Activated T-cell treated with anti-CD3 and anti-CD28 coated beads for 24 hours (primary cell): ENCODE measurements at regions not wholly inside any gene's neighbourhood (a gene's known extent, or its start where the extent isn't known, plus 50 kb on each side); places are given as distances from the start of the nearest gene placed in this dataset.

Source experiments
- DNase-seq: peaks from one replicate; pipeline ENCODE4 v3.0.0-alpha.2; 2020; ENCODE audit warnings: low read depth

DNA sequence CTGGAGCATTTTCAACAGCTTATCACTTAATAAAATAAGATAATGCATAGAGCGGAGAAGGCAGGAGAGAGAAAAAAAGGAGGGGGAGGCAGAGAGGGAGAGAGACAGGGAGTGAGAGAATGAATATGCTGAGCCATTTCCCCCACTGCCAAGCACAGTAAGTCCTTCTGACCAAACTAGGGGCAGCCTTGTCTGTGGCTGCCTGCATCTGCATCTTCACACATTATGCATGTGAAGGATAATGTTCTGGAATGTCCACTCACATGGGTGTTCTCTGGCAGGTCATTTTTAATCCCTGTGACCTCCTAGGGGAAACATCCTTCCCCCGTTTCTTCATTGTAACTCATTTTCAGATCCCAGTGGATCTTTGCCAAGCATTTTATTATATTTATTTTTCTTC, 269.3 kb downstream of the FOXA2 start:
- no peak for DNase-seq

DNA sequence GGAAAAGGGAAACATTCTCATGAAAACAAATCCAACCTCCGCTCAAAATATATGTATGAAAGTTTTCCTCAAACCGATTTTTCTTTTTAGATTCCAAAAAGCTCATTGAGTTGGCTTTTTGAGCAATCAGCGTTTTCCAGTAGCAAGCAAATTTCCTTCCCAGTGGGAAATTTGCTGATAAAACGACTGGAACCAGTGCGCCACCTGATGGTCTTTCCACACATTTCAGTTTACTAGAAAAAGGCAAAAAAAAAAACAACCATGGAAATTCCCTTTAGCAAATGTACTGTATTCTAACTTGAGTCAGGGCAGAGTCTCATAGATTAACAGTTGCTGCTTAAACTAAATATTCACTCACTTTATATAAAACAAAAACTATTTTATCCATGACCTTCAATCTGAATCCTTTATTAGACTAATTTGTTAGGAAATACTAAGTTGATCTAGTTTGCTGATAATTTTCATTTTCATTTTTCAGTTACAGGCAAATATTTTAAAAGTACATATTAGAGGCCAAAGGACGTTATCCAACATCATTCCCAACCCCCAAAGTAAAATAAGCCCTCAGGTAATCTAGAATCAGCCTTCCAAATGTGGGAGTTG, 271.5 kb downstream of the FOXA2 start:
- no peak for DNase-seq

DNA sequence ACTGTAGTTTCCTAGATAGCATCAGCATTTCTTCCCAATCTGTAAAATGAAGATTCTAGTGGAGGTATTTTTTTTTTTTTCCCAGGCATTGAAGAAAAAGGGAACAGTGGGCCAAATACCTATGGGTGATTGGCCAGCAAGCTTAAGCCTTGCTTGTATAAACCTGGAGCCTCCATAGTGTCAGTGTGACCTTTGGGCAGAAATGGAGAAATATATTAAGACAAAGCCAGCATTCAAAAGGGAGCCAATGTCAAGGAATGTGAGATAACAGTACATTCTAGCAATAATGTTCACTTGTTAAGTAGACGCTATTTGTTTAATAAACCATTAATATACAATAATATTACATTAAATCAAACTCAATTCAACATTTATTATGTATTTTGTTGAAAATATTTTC, 275.4 kb downstream of the FOXA2 start:
- DNase-seq, result no peak

DNA sequence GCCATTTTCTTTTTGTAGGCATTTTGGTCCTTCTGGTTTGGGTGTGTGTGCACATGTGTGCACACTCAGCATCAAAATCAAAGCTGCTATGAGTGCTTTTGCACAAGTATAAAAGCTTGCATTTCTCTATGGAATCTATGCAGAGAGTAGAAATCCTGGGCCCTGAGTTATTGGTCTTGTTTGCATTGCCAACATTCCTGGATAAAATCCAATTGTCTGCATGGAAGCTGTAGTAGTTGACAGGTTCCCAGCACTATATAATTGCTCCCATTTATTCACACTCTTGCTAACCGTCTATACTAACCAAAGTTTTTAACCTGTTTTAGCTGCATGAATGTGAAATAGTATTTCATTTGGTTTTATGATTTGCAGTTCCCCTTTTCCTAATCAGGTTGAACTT, 277.0 kb downstream of the FOXA2 start:
- DNase-seq, result no peak

DNA sequence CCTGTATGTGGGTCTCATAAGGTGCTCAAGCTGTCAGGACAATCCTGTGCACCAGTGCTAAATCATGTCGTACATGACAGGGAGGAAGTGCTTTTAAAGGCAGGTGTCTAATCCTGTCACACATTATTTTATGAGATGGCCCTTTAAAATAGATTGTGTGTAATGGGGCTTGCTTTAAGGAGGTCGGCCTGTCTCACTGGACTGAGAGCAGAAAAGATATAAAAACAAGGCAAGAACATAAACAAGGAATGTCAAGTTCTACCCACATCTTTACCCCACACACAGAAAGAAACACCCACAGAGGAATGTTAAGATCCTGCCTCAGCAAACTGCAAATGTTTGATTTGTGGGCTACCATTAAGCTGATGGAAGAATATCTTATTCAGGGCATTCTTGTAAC, 279.0 kb downstream of the FOXA2 start:
- no peak for DNase-seq

DNA sequence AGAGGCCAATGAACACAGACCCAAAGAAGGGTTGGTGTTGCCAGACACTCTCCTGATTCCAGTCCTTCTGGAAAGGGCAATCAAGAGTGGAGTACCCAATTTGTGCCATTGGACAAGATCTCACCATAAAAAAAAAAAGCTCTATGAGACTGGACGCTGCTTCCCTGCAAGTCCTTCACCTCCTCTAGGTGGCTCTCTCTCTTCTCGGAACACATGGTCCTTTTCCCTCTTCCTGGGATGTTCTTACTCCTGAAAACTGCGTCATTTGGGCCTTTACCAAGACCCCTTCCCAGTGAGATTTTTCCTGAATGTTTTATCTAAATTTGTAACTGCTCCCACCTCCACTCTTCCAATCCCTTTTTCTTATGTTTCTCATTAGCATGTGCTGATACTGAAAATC, 280.8 kb downstream of the FOXA2 start:
- no peak for DNase-seq

DNA sequence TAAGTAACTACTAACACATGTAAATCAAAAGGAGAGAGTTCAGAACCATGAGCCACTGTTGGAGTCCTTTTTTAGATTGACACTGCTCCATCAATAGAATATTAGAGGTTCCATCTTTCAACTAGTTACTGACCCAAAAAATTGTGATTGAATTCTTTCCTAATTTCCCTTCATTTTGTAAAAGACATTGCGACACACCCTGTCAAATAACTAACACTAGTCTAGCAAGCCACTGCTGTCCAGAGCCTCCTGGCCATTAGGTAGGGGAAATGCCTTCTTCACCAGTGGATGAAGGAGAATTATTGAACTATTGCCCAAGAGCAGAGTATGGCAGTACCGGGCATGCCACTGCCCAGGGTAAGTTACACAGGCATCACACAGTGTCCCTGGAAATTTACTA, 282.3 kb downstream of the FOXA2 start:
- no peak for DNase-seq

DNA sequence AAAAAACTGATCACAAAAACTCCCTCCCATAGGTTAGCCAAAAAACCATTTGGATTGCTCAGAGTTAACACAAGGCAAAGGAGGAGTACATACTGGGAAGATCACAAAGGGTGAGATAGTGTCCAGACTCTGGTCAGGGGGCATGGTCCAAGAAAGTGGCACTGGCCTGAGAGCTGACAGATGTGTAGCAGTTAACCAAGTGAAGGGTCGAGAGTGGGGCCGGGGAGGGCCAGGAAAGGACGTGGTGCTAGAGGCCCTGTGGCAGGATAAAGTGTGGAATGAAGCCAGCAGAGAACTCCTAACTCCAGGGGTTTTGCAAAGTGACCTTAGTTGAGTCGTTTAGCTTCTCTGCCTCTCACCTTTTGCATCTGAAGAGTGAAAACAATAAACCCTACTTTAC, 290.5 kb downstream of the FOXA2 start:
- DNase-seq, result no peak

DNA sequence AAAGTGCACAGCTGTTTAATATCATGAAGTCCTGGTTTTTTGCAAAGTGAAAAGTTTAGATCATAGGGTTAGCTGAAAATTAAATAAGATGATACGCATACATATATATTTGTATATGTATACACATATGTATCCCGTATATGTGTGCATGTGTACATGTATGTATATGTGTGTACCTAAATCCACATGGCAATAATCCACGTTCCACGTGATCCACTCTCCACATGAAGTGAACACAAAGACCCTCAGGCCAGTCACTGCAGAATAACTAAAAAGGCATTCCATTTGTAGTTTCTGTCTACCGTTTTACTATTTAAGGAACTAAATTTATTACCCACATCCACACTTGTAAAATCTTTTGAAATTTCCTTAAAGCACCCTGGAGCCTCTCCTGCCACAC, 294.9 kb downstream of the FOXA2 start:
- DNase-seq, result no peak

DNA sequence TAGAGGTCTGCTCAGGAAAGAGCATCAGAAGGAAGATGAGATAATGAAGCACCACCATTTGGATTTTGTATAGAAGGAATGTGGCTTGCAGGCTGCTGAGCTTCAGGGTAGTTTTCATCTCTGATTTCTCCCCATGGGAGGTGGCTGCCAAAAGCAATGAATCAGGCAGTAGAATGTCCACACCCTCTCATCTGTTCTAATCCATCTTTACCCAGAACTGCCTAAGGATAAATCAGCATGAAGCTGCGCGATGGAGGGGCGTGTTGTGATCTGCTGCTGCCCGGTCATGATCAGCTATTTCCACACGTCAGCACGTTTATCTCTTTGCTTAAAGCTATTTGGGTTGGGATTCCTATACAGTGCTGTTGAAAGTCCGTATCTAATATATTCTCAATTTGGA, 295.4 kb downstream of the FOXA2 start:
- DNase-seq, result no peak

DNA sequence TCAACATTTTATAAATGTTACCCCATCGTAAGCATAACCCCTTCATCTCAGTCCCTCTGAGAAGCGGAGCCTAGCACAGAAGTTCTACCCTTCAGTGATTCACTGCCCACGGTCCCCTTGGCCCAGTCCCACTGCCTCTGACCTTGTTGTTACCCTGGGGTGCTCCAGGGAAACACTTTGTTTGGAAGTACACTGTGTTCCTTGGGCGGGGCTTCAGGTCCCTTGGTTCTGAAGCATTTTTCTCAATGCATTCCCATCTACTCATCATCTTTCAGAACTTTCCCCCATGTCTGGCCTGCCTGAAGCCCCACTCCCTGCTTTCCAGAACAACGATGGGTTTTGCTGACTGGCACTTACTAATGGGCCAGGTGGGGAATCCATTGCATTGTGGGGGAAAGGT, 296.2 kb downstream of the FOXA2 start:
- DNase-seq, result no peak

DNA sequence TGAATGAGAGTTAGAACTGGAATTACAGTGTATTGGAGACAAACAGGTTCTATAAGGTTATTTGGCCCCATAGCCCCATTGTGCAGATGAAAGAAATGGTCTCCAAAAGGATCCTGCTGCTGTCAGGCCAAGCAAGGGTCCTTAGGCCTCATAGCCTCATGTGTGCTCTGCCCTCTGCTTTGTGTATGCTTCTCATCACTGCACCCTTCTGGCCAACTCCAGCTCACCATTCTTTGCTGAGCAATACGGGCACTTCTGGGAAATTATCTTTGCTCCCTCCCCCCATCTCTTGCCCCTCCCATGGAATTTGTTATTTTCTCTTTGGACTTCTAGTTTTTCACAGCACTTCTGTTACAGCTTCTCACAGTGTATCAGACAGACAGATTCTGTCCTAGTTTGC, 298.8 kb downstream of the FOXA2 start:
- DNase-seq, result no peak

DNA sequence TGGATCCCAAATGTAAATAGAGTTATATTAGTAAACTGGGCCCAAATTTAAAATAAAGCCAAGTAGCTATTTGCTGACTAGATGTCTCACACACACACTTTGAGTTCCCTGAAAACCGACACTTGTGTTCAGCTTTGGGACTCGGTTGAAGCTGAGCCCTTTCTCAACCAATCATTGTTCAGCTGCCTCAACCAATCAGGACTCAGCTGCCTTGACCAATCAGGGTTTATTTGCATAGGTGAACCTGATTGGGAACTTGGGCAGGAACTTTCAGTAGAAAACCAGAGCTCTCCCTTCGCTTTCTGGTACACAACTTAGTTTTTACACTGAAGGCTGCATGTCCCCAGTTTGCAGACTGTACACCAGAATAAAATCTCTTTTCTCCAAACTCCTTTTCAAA, 301.7 kb downstream of the FOXA2 start:
- DNase-seq, result no peak

DNA sequence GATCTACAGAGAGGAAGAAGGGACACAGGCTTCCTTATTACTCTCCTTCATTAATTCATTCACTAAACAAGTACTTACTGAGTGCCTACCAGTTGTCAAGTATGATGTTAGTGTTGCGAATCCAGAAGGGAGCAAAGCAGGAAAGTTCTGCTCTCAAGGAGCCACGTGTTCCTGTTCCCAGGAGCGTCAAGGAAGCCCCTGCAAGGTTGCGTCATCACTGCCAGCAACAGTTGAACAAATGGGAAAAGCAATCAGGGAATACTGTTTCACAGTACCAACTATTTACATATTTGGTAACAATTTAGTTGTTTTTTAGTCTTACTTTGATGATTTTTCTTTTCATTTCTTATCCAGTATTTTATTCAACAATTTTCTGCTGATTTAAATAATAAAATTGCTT, 310.0 kb downstream of the FOXA2 start:
- DNase-seq, result no peak

DNA sequence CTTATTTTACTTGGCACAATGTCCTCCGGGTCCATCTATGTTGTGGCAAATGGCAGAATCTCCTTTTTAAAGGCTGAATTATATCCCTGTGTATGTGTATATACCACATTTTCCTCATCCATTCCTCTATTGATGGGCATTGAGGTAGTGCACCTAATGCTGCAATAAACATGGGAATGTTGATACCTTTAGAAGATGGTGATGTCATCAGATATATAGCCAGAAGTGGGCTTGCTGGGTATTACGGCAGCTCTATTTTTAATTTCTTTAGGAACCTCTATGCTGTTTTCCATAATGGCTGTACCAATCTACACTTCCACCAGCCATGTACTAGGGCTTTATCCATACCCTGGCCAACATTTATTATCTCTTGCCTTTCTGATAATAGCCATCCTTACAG, 315.7 kb downstream of the FOXA2 start:
- DNase-seq, result no peak

DNA sequence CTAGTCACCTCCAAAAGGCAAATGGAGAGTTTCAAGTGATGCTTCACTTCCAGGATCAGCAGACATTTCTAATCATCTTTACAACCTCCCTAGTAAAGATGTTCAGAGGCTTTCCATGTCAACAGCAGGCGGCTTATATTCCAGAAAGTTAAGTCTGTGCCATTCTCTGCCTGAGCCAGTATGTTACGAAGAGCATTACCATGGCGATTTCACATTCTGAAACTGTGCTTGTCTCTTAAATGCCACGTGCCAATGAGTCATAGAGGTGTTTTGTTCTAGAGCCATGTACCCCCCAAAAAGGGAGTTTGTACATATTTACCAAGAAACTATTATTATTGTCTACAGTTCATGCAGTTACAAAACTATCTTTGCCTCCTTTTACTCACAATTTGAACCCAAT, 319.5 kb downstream of the FOXA2 start:
- DNase-seq, result no peak

DNA sequence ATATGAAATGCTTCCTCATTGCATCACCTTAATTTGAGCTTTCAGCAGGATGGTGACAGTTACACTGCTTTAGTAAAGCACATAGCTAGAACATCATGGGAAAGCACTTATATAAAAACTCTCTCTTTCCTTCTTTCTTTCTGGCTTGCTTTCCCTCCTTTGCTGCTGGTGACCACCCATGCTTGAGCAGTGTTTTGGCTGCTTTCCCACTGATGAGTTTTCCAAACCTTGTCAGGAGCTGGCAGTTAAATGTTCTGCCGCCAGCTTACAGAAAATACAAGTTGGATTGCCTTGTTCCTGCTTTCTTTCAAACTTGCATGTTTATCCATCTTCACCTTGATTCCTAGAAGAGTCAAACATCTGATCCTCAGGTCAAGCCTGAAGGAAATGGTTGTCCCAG, 323.9 kb downstream of the FOXA2 start:
- no peak for DNase-seq

DNA sequence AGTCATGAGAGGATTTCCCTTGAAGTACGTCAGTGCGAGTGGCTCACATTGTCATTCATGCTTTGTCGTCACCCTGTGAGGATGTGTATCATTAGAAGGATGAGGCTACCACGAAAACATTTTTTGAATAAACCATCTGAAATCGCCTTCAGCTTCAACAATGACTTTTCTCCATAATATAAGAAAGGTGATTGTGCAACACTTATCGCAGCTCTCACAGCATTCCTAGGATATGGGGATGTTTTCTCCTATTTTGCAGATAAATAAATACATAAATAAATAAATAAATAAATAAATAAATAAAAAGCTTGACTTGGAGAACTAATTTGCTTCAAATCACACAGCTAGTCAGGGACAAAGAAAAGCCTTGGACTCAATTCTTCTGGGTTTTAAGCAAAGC, 326.5 kb downstream of the FOXA2 start:
- no peak for DNase-seq

DNA sequence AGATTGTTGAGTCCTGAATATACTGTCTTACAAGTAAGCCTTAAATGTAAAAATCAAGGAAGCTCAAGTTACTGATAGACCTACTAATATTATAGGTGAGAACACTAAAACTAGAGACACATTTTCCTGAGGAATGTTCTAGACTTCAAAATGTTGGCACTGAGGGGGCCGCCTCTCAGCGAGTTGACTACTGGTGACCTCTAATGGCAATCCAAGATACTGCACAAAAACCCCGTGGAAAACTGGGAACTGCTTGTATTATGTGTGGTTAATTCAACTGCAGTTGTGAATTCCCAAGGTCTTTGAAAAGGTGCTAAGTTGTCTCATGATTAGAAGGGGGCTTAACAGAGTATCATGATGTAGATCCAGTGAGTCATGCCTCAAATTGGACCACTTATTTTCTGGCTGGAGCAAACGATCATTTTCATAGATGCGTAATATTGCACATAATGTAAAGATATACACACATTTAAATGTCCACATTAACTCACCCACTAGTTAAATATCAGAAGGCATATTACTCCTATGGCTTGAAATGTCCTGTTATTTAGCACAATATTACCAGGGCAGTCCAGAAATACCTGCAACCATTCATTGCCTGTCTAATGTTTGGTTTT, 336.2 kb downstream of the FOXA2 start:
- no peak for DNase-seq

DNA sequence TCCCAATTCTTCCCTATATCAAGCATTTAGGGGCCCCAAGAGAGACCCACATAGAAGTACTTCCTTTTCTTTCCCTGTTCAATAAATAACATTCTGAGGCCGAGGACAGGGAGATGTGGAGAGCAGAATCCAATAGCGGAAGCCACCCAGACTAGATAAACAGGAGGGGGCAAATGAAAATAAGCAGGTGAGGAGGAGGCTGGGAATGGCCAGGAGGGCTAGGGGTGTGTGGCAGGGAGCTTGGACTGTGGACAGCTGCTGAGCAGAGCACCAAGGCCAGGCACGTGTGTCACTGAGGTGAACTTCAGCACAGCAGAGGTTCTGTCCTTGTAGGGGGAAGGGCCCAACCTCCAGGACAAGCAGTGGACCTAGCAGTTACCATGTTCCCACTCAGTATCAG, 339.2 kb downstream of the FOXA2 start:
- no peak for DNase-seq

DNA sequence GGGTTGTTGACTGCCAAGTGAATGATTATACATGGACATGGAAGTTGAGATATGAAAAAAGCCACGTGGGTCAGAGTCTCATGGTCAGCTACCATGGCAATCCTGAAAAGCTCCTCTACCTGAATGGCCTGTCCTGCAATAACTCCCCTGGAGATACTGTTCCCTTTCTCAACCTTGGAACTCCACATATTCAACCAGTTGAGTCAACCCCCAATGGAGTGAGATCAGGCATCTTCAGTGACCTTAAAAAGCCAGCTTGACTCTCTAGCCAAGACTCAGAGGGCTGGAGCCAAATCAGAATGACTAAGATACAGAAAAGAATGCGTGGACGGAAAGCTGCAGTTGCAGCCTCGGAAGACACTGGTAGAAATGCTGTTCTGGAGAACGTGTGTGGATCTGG, 341.3 kb downstream of the FOXA2 start:
- DNase-seq, result no peak

DNA sequence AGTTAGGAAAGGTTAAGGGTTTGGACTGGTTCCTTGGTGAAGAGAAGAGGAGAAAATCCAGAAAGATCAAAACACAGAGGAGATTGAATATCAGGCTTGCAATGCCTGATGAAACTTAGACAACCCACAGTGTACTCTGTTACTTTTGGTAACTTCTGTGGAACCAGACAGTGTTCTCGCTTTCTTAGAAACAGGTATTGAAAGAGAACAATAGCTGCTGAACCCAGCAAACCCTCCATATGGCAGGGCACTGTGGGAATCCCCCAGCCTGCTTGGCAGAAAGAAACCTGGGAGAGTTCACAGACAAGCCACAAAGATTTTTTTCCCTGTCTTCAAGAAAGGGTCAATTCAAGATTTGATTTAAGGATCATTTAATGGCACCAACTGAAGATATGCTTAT, 342.8 kb downstream of the FOXA2 start:
- no peak for DNase-seq

DNA sequence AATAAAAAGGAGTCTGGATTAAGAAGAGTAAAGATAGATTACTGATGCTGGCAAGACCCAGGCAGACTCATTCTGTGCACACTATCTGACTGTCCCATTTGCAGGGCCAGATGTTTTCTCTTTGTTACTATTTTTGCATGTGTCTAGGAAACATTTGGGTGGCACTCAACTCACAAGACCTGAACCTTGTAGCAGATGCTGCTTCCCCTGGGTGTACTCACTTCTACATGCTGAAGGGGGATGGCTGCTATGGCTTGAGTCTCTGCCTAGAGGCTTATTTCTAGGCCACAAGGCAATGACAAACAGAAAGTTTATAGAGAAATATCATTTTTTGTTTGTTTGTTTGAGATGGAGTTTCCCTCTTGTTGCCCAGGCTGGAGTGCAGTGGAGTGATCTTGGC, 351.4 kb downstream of the FOXA2 start:
- no peak for DNase-seq

DNA sequence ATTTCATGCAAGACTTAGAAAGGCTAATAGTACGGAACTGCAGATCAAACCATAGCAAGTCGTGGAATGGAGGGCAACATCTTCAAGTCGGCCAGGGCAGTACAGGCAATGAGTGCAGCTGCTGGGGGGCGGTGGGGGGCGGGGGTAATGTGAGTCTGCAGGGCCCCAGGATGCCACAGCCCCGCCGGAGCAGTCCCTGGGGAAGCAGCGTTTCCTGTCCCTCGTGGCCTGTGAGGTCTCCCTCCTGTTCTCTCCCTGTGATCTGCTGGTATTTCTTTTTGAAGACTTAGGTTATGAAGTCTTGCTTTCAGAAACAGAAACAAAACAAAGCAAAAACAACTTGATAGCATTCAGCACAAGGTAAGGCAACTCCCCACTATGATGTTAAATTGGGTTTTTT, 351.9 kb downstream of the FOXA2 start:
- DNase-seq, result no peak
